KG1 (cell line): ENCODE measurements at regions not wholly inside any gene's neighbourhood (a gene's known extent, or its start where the extent isn't known, plus 50 kb on each side); places are given as distances from the start of the nearest gene placed in this dataset.

Source experiments
- DNase-seq: peaks from one replicate; lab custom pipeline; 2025; lab: John Stamatoyannopoulos, UW

GRCh38 chr15:35161694-35162093, 76.6 kb upstream of the NANOGP8 start:
- no peak for DNase-seq

- no peak for DNase-seq
Observed at GRCh38 chr15:35159170-35159569, 74.1 kb upstream of the NANOGP8 start.

GRCh38 chr15:35151782-35152181, 66.7 kb upstream of the NANOGP8 start:
- DNase-seq, result no peak

- DNase-seq, result no peak
Observed at GRCh38 chr15:35151381-35151780, 66.3 kb upstream of the NANOGP8 start.

- no peak for DNase-seq
Observed at GRCh38 chr15:35150361-35150760, 65.3 kb upstream of the NANOGP8 start.

- DNase-seq, result no peak
Observed at GRCh38 chr15:35145336-35145735, 60.2 kb upstream of the NANOGP8 start.

- DNase-seq, result no peak
Observed at GRCh38 chr15:35142578-35142977, 57.5 kb upstream of the NANOGP8 start.

- no peak for DNase-seq
Observed at GRCh38 chr15:35141743-35142471, 56.8 kb upstream of the NANOGP8 start.

GRCh38 chr15:35139822-35140221, 54.7 kb upstream of the NANOGP8 start:
- DNase-seq, result no peak

GRCh38 chr15:35137190-35137574, 52.1 kb upstream of the NANOGP8 start:
- DNase-seq, result no peak

GRCh38 chr15:35136321-35137189, 51.5 kb upstream of the NANOGP8 start:
- no peak for DNase-seq
